ENCODE measurements at regions not wholly inside any gene's neighbourhood (a gene's known extent, or its start where the extent isn't known, plus 50 kb on each side); places are given as distances from the start of the nearest gene placed in this dataset.

- no peaks in the 10 kb centered on the region for H3K9me2 ChIP-seq (replicated peaks; ENCODE audit: low read depth, low read length)
- no peaks in the 10 kb centered on the region for H3K36me3 ChIP-seq (ENCODE audit: insufficient read depth, low read length)
- H3K27me3 ChIP-seq (ENCODE audit: insufficient read depth, low read length, poor library complexity, severe bottlenecking) = no peaks in the 10 kb centered on the region
- no peaks in the 10 kb centered on the region for H3F3A ChIP-seq (ENCODE audit: low read depth)
- H3K79me2 ChIP-seq (ENCODE audit: insufficient read depth, low read length) = no peaks in the 10 kb centered on the region
- no peaks in the 10 kb centered on the region for H3K9me3 ChIP-seq (ENCODE audit: insufficient read depth, low read depth, low read length)
- no peaks in the 10 kb centered on the region for H3K4me1 ChIP-seq (ENCODE audit: insufficient read depth, low read length, poor library complexity, severe bottlenecking)
- TF ChIP-seq, protein P1, sequence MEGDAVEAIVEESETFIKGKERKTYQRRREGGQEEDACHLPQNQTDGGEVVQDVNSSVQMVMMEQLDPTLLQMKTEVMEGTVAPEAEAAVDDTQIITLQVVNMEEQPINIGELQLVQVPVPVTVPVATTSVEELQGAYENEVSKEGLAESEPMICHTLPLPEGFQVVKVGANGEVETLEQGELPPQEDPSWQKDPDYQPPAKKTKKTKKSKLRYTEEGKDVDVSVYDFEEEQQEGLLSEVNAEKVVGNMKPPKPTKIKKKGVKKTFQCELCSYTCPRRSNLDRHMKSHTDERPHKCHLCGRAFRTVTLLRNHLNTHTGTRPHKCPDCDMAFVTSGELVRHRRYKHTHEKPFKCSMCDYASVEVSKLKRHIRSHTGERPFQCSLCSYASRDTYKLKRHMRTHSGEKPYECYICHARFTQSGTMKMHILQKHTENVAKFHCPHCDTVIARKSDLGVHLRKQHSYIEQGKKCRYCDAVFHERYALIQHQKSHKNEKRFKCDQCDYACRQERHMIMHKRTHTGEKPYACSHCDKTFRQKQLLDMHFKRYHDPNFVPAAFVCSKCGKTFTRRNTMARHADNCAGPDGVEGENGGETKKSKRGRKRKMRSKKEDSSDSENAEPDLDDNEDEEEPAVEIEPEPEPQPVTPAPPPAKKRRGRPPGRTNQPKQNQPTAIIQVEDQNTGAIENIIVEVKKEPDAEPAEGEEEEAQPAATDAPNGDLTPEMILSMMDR (conservative IDR thresholded peaks at IDR 0.05; ENCODE audit: low read length) = no peak
- TF ChIP-seq EZH2phosphoT487 (IDR thresholded peaks at IDR 0.05; ENCODE audit: borderline replicate concordance) = no peak
- no peak overlapping the region for H2AFZ ChIP-seq (ENCODE audit: low read length)
- no peaks in the 10 kb centered on the region for H4K20me1 ChIP-seq (ENCODE audit: insufficient read depth, low read length, poor library complexity, severe bottlenecking)
- no peak overlapping the region for H3K9ac ChIP-seq (ENCODE audit: low read depth, low read length, poor library complexity, severe bottlenecking)
- no peak overlapping the region for H3K4me3 ChIP-seq (ENCODE audit: low read length, poor library complexity, severe bottlenecking)
- H3K4me2 ChIP-seq (ENCODE audit: low read depth, low read length, poor library complexity, severe bottlenecking) = no peak overlapping the region
Observed at GRCh38 chr9:106779796-106780195, 83.2 kb upstream of the ZNF462 start.

DNA sequence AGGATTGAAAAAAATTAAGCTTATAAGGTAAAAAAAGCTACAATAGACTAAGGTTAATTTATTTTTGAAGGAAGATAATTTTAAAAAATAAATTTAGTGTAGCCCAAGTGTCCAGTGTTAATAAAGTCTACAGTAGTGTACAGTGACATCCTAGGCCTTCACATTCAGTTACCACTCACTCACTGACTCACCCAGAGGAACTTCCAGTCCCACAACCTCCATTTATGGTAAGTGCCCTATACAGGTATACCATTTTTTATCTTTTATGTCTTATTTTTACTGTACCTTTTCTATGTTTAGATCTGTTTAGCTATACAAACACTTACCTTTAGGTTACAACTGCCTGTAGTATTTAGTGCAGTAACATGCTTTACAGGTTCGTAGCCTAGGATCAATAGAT, 79.8 kb upstream of the ZNF462 start:
- Histone ChIP-seq H3K4me3 (ENCODE audit: low read length, poor library complexity, severe bottlenecking) (no peak overlapping the region), H3K4me2 (ENCODE audit: low read depth, low read length, poor library complexity, severe bottlenecking) (no peak overlapping the region), H3K36me3 (ENCODE audit: insufficient read depth, low read length) (no peaks in the 10 kb centered on the region), H3K27me3 (ENCODE audit: insufficient read depth, low read length, poor library complexity, severe bottlenecking) (no peaks in the 10 kb centered on the region), H4K20me1 (ENCODE audit: insufficient read depth, low read length, poor library complexity, severe bottlenecking) (no peaks in the 10 kb centered on the region), H2AFZ (ENCODE audit: low read length) (no peak overlapping the region), H3K9ac (ENCODE audit: low read depth, low read length, poor library complexity, severe bottlenecking) (no peak overlapping the region), H3K4me1 (ENCODE audit: insufficient read depth, low read length, poor library complexity, severe bottlenecking) (no peaks in the 10 kb centered on the region), H3F3A (ENCODE audit: low read depth) (no peaks in the 10 kb centered on the region), H3K9me3 (ENCODE audit: insufficient read depth, low read depth, low read length) (no peaks in the 10 kb centered on the region), H3K9me2 (replicated peaks; ENCODE audit: low read depth, low read length) (no peaks in the 10 kb centered on the region), H3K79me2 (ENCODE audit: insufficient read depth, low read length) (no peaks in the 10 kb centered on the region)
- TF ChIP-seq, protein P1 (conservative IDR thresholded peaks at IDR 0.05; ENCODE audit: low read length) = no peak
- no peak for TF ChIP-seq EZH2phosphoT487 (IDR thresholded peaks at IDR 0.05; ENCODE audit: borderline replicate concordance)

DNA sequence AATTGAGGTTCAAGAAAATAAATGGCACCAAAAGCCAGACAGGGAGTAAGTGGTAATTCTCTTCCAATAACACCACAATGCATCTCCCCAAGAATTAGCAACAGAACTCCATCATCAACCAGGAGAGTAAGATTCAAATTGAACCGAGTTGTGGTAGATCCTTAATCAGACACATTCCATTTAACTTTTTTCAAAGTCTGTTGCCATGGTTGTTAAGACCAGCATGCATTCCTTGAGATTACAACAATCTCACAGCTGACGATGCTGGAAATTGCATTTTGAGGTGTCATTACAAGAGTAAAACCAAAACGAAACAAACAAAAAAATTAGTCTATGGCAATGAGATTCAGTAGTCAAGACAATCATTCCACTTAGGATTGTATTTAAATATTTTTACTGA, 78.9 kb upstream of the ZNF462 start:
- no peaks in the 10 kb centered on the region for H3F3A ChIP-seq (ENCODE audit: low read depth)
- H3K9ac ChIP-seq (ENCODE audit: low read depth, low read length, poor library complexity, severe bottlenecking) = no peak overlapping the region
- no peak overlapping the region for H3K4me3 ChIP-seq (ENCODE audit: low read length, poor library complexity, severe bottlenecking)
- no peaks in the 10 kb centered on the region for H3K9me3 ChIP-seq (ENCODE audit: insufficient read depth, low read depth, low read length)
- H3K9me2 ChIP-seq (replicated peaks; ENCODE audit: low read depth, low read length) = no peaks in the 10 kb centered on the region
- H3K4me2 ChIP-seq (ENCODE audit: low read depth, low read length, poor library complexity, severe bottlenecking) = no peak overlapping the region
- no peaks in the 10 kb centered on the region for H3K27me3 ChIP-seq (ENCODE audit: insufficient read depth, low read length, poor library complexity, severe bottlenecking)
- H2AFZ ChIP-seq (ENCODE audit: low read length) = no peak overlapping the region
- H3K4me1 ChIP-seq (ENCODE audit: insufficient read depth, low read length, poor library complexity, severe bottlenecking) = no peaks in the 10 kb centered on the region
- TF ChIP-seq, protein P1 (conservative IDR thresholded peaks at IDR 0.05; ENCODE audit: low read length) = no peak
- TF ChIP-seq EZH2phosphoT487 (IDR thresholded peaks at IDR 0.05; ENCODE audit: borderline replicate concordance) = no peak
- no peaks in the 10 kb centered on the region for H3K36me3 ChIP-seq (ENCODE audit: insufficient read depth, low read length)
- no peaks in the 10 kb centered on the region for H4K20me1 ChIP-seq (ENCODE audit: insufficient read depth, low read length, poor library complexity, severe bottlenecking)
- no peaks in the 10 kb centered on the region for H3K79me2 ChIP-seq (ENCODE audit: insufficient read depth, low read length)

Data from Loucy (cell line).